Fibroblast of lung (primary cell): ENCODE measurements at regions not wholly inside any gene's neighbourhood (a gene's known extent, or its start where the extent isn't known, plus 50 kb on each side); places are given as distances from the start of the nearest gene placed in this dataset.

Source experiments
- CTCF ChIP-seq, 2 donors: IDR thresholded peaks in 1 of 2; conservative IDR thresholded peaks in 1 of 2; 1 replicate in 1 of 2; 2 replicates in 1 of 2; pipeline ENCODE4 v1.5.1; 2011 to 2012; ENCODE audit warnings: low read length in 2 of 2, control low read depth in 1 of 2, inconsistent platforms in 1 of 2, low read depth in 1 of 2, mild to moderate bottlenecking in 1 of 2
- EZH2 ChIP-seq: IDR thresholded peaks from 2 replicates; pipeline ENCODE4 v1.5.1; 2012; ENCODE audit warnings: low read length, control low read depth, mild to moderate bottlenecking; ENCODE audit errors: missing control alignments

GRCh38 chr14:101477648-101478047 lies 83.6 kb upstream of the DIO3 start:
- TF ChIP-seq CTCF (conservative IDR thresholded peaks at IDR 0.05 in 1 of 2, IDR thresholded peaks at IDR 0.05 in 1 of 2; ENCODE audit: low read depth in 1 of 2, low read length in 2 of 2) = no peak
- no peak for TF ChIP-seq EZH2
